ENCODE measurements at regions not wholly inside any gene's neighbourhood (a gene's known extent, or its start where the extent isn't known, plus 50 kb on each side); places are given as distances from the start of the nearest gene placed in this dataset.

GRCh38 chr3:59450946-59451763 lies 401.3 kb upstream of the CFAP20DC start:
- no peaks in the 10 kb centered on the region for H3K36me3 ChIP-seq (ENCODE audit: control insufficient read depth, insufficient read depth, low read length)
- peaks cover 30% of the 10 kb centered on the region for H3K4me1 ChIP-seq (ENCODE audit: control insufficient read depth, insufficient read depth, low read length)
- H3K4me3 ChIP-seq (ENCODE audit: low read length) = no peak overlapping the region
- H3K27me3 ChIP-seq (ENCODE audit: control insufficient read depth, insufficient read depth, low read length) = no peaks in the 10 kb centered on the region
- Mint-ChIP-seq H3K36me3 (no peaks in the 10 kb centered on the region), H3K4me3 (peak overlapping the region; percentile 81), H3K4me1 (peaks cover 45 to 63% of the 10 kb centered on the region in 2 donors), H3K9me3 (no peaks in the 10 kb centered on the region), H3K27ac (peak overlapping the region; percentile 88 to 95), H3K27me3 (ENCODE audit: low read depth in 2 of 2) (peaks cover 0 to 3% of the 10 kb centered on the region in 2 donors)
- peak; percentile 89 to 96 (median 93) for ATAC-seq
- H3K9me3 ChIP-seq (ENCODE audit: control insufficient read depth, insufficient read depth, low read length) = no peaks in the 10 kb centered on the region
- 0% methylated on average over 6 of the region's 6 CpGs for WGBS (ENCODE audit: insufficient coverage)
- intact Hi-C loops (cut with micrococcal nuclease) = loop anchor here (2.0 to 5.0 kb wide), 2 partner anchors 24 to 566 kb away; no protein-coding TSS in a partner anchor
- no peak for TF ChIP-seq CTCF (IDR thresholded peaks at IDR 0.05)
- DNase-seq = peak; percentile 41 to 86
- peak overlapping the region; percentile 73 for H3K27ac ChIP-seq (ENCODE audit: low read length)

- Mint-ChIP-seq H3K27ac (peak overlapping the region; percentile 88 to 95), H3K36me3 (no peaks in the 10 kb centered on the region), H3K27me3 (ENCODE audit: low read depth in 2 of 2) (peaks cover 0 to 3% of the 10 kb centered on the region in 2 donors), H3K4me3 (peak overlapping the region; percentile 81), H3K4me1 (peaks cover 48 to 63% of the 10 kb centered on the region in 2 donors), H3K9me3 (no peaks in the 10 kb centered on the region)
- H3K4me1 ChIP-seq (ENCODE audit: control insufficient read depth, insufficient read depth, low read length) = peaks cover 30% of the 10 kb centered on the region
- DNase-seq (no peak), ATAC-seq (no peak)
- no peak overlapping the region for H3K4me3 ChIP-seq (ENCODE audit: low read length)
- no peaks in the 10 kb centered on the region for H3K36me3 ChIP-seq (ENCODE audit: control insufficient read depth, insufficient read depth, low read length)
- intact Hi-C loops (cut with micrococcal nuclease) = loop anchor here (2.0 to 5.0 kb wide), 2 partner anchors 24 to 567 kb away; no protein-coding TSS in a partner anchor
- 92% methylated on average over 4 of the region's 5 CpGs for WGBS (ENCODE audit: insufficient coverage)
- TF ChIP-seq CTCF (IDR thresholded peaks at IDR 0.05) = no peak
- H3K9me3 ChIP-seq (ENCODE audit: control insufficient read depth, insufficient read depth, low read length) = no peaks in the 10 kb centered on the region
- H3K27ac ChIP-seq (ENCODE audit: low read length) = peak overlapping the region; percentile 73
- no peaks in the 10 kb centered on the region for H3K27me3 ChIP-seq (ENCODE audit: control insufficient read depth, insufficient read depth, low read length)
Observed at GRCh38 chr3:59450437-59450836, 400.6 kb upstream of the CFAP20DC start.

GRCh38 chr3:59446775-59447465 lies 397.1 kb upstream of the CFAP20DC start:
- peaks cover 24% of the 10 kb centered on the region for H3K4me1 ChIP-seq (ENCODE audit: control insufficient read depth, insufficient read depth, low read length)
- WGBS (ENCODE audit: insufficient coverage) = 92% methylated on average over 6 of the region's 6 CpGs

More at GRCh38 chr3:59446775-59447465, 397.1 kb upstream of the CFAP20DC start:
- no peaks in the 10 kb centered on the region for H3K36me3 ChIP-seq (ENCODE audit: control insufficient read depth, insufficient read depth, low read length)
- H3K27ac ChIP-seq (ENCODE audit: low read length) = no peak overlapping the region
- H3K36me3 Mint-ChIP-seq = no peaks in the 10 kb centered on the region
- H3K27me3 ChIP-seq (ENCODE audit: control insufficient read depth, insufficient read depth, low read length) = no peaks in the 10 kb centered on the region
- DNase-seq (no peak), ATAC-seq (no peak)
- peak overlapping the region in 1 of 2 donors; percentile 62 for H3K27ac Mint-ChIP-seq
- peaks cover 51 to 67% of the 10 kb centered on the region in 2 donors for H3K4me1 Mint-ChIP-seq
- no peaks in the 10 kb centered on the region for H3K9me3 Mint-ChIP-seq
- no peaks in the 10 kb centered on the region for H3K9me3 ChIP-seq (ENCODE audit: control insufficient read depth, insufficient read depth, low read length)
- peaks cover 0 to 5% of the 10 kb centered on the region in 2 donors for H3K27me3 Mint-ChIP-seq (ENCODE audit: low read depth in 2 of 2)
- no peak overlapping the region for H3K4me3 Mint-ChIP-seq
- intact Hi-C loops (cut with micrococcal nuclease) = no loop called here
- no peak for TF ChIP-seq CTCF (IDR thresholded peaks at IDR 0.05)
- H3K4me3 ChIP-seq (ENCODE audit: low read length) = no peak overlapping the region
